Stimulated activated CD4-positive, alpha-beta T cell treated with anti-CD3 and anti-CD28 coated beads, Interleukin-2, amount 100 ng/mL, for 4 hours (primary cell): ENCODE measurements at regions not wholly inside any gene's neighbourhood (a gene's known extent, or its start where the extent isn't known, plus 50 kb on each side); places are given as distances from the start of the nearest gene placed in this dataset.

Experiments
- DNase-seq: peaks from one replicate; pipeline ENCODE4 v3.0.0-alpha.2; 2020; ENCODE audit warnings: low read depth

DNA sequence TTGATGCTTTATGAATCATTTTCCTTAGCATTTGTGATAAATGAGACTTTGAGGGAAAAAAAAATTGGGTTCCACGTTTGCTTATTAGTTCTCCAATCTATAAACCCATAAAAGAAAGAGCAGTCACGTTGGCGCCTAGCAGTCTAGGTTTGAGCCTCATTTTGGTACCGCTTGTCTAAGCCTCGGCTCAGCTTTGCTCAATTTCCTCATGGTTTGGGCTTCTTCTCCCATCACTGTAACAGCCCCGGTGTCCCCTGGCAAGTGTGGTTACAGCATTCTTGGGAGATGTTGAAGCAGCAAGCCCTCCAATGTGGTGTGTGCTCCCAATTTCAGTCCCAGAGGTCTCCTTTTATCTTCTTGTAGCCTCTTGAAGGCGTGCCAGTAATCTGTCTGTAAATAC is 578.4 kb downstream of the CDK5RAP2 start:
- DNase-seq: no peak

GRCh38 chr9:119998614-119999013 is 581.4 kb downstream of the CDK5RAP2 start:
- DNase-seq: no peak

DNA sequence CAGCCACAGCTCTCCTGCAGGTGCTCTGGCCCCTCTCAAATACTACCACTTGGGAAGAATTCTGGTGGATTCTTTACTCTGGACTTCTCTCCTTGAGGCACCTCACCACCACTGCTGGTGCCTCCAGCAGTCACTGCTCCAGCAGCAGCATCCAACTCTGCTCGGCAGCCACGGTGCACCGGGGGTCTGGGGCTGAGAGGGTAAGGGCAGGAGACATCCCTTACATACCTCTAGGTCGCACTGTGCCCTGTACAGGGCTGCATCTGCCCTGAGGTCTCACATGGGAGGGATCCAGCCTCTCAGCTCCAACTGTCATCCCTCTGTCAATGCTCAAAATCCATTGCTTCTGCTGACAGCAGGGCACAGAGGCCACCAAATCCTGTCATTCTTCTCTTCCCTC is 588.2 kb downstream of the CDK5RAP2 start:
- DNase-seq: no peak

GRCh38 chr9:119986713-119987112 is 593.3 kb downstream of the CDK5RAP2 start:
- no peak for DNase-seq

- no peak for DNase-seq
Measured at GRCh38 chr9:119986205-119986604, 593.8 kb downstream of the CDK5RAP2 start.

DNA sequence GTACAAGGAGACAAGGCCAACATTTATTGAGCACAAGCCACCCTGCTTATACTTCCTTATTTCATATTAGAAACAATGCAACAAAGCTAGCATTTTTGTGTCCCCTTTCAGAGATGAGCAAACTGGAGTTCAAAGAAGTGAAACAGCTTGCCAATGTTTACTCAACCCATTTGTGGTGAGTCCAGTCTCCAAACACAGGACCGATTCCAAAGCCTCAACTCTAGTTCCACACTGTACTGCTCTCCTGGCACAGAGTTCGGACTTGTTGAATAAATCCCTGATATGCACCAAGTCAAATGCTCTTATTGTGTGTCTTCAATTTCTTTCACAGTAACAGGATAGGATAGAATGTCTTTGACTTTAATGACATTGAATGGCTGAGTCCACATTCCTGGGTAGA is 604.8 kb upstream of the BRINP1 start:
- no peak for DNase-seq

DNA sequence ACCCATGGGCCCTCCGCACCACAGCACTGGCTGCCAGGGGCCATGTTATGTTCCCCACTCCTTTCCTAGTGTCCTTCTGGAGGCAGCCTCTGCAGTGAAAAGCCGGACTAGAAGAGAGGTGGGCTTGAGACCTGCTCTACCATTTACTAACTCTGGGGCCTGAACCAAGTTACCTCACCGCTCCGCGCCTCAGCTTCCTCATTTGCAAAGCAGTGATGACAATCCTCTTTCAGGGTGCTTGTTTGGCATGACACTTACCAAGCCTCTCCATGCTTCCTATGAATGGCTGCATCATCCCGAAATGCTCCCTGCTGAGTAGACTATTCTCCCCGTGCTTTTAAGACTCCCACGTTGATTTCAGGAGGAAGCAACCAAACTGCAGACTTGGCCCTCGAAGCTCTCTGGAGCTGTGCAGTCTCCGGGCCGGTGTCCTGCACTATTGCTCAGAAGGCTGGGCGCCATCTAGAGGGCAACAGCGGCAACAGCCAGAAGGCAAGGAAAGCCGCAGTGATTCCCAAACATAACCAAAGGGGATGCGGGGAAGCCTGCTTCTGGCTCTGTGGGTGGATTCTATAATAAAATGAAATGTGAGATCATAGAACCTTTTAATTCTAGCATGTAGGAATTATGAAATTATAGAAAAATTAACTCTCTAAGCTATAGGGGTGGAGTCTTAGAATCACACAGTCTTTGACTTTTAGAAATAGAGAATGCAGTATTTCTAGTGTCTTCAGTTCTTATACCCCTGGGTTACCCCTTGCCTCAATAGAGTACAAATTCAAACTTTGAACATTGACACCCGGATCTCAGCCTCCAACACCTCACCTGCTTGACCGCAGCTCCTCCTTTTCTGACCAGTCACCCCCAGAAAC is 599.8 kb upstream of the BRINP1 start:
- DNase-seq: peak; percentile 3

- DNase-seq: no peak
Measured at GRCh38 chr9:119967867-119968535, 598.8 kb upstream of the BRINP1 start.

GRCh38 chr9:119963798-119964372 is 594.6 kb upstream of the BRINP1 start:
- DNase-seq: no peak

DNA sequence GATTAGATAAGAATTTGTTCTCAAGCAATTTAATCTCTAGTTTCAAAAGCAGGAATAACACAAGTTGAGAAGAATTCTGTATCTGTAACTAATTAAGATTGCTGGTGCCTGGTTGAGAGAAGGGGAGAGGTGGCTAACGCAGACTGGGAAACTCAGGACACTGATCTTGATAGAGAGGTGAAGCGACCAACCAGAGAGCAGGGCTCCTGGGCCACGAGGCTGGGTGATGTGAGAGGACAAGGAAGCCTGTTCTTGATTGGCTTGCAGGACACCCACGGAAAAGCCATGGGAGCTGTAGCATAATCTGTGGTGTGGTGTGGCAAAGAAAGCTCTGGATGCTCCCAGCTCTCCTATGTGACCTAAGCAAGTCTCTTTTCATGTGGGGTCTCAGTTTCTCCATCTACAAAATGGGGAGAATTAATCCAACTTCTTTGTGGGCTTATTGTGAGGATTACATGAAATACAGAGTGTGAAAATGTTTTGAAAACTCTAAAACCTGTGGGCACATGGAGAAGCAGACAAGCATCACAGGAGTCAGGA is 594.1 kb upstream of the BRINP1 start:
- no peak for DNase-seq

DNA sequence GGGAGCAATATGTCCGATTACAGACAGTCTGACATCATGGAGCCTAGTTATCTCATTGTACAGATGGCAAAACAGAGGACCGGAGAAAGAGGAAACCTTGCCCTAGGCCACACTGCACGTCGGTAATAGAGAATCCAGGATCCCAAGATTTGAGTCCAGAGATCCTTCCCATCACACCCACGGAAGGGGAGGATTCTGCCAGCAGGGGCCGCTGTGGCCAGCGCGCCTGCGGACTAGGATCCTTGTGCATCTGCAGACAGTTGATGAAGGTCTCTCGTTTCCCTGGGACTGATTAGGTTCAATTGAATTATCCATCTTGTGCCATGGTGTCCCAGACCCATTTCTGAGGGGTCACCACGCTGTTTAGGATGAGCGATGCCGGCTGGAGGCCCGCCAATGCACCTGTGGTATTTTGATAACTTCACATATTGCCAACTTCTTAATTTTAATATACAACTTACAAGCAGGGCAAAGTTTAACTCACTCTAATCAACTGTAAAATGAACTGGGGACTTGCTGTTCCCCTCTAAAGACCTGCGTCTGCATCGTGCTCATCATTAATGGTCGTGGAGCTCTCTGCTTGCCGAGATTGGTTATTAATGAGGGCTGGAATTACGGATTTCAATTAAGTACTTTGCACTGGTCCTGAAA is 592.7 kb upstream of the BRINP1 start:
- no peak for DNase-seq

- DNase-seq: no peak
Measured at GRCh38 chr9:119959846-119960545, 590.8 kb upstream of the BRINP1 start.

- DNase-seq: no peak
Measured at GRCh38 chr9:119956111-119956510, 586.9 kb upstream of the BRINP1 start.

DNA sequence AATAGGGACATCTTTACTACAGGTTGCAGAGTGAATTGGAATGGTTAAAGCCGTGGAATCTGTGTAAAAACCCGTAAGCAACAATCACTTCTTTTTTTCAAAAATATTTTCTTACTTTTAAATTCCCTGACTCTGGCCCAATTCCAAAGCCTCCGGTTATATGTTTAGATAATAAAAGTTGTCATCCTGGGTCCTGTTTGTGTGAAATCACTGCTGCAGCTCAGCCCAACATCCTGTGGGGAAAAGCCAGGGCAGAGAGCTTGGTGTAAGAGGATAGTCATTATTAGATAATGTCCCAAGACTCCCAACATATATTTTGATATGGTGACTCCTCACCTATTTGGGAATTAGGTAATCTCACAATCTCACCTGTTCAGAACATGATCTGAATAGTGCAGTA is 586.0 kb upstream of the BRINP1 start:
- DNase-seq: no peak

DNA sequence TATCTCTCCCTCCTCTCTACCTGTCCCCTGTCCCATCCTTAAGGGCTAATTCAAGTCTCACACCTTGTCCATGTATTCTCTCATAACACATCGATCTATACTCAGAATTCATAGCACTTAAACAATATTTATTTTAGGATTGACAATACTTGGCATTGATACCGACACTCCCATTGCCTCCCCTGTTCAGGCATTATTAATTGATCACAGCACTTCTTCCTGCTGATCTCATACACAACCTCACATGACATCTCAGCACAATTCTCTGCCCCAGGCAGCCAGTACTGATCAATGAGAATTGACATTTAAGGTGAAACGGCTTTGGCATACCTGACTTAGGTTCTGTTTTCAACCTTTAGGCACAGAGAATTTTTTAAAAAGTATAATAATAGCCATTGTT is 582.4 kb upstream of the BRINP1 start:
- no peak for DNase-seq

DNA sequence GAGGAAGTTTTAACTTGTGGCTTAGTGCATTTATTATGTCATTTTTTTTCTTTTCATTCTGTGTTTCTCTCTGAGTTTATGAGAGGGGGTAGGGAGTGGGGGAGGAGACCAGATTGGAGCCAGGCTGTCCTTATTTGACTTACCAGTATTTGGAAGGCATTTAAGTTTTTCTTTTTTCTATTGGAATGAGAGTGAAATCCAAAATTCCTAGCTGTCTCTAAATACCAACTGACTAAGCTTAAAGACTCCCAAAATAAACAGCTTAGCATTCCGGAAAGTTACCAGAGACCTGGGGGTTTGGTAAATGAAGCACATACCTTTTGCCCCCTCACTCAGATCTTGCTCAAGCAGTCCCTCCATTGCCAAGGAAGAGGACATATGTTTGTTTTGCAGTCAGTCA is 581.9 kb upstream of the BRINP1 start:
- DNase-seq: no peak

DNA sequence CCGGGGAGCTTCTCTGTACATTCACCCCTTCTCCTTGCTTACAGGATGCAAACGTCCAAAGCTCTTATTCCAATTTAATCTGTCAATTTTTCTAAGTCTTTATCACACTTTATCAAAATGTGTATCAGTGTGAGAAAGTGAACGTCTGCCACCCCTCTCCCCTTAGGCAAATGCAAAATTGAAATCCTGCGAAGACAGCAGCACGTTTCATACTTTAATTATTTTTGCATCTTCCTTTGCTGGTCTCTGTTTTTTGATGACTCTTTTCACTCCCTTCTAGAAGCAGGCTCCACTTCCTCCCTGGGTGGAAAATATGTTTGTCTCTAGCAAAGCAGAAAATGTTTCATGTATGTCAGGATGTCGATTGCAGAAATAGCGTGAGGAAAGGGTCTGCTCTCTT is 576.5 kb upstream of the BRINP1 start:
- no peak for DNase-seq

DNA sequence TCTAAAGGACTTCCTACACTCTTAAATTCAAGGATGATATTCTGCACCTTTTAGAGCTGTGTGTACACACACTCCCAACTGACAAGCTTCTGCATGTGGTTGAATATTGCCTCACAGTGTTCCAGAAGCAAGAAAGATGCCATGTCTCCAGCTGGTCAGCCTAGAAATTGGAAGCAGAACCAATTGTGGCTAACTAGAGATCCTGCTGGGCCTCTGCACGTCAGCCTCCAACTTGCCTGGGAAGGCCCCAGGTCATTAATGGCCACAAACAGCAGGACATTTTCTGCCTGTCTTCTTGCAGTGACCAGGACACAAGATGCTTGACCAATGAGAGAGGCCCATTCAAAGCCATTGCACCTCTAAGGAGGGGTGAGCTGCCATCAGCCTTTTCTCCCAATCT is 571.9 kb upstream of the BRINP1 start:
- no peak for DNase-seq

DNA sequence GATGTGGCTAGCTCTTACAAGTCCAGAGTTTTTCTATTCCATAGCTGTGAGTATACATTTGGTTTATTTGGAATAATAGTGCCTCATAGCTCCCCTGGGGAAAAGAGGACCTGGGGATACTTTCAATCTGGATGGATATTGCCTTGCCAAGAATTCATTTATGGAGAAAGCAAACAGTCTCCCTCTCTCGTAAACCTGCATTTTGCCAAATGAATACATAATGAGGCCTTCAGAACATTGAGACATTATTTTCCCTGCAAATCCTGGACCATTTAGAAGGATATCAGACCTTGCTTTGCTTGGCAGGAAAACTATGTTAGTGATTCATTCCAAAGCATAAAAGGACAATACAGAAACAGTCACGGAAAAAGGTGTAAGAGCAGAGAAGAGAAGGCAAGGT is 569.6 kb upstream of the BRINP1 start:
- no peak for DNase-seq

GRCh38 chr9:119934497-119934896 is 565.3 kb upstream of the BRINP1 start:
- DNase-seq: no peak

DNA sequence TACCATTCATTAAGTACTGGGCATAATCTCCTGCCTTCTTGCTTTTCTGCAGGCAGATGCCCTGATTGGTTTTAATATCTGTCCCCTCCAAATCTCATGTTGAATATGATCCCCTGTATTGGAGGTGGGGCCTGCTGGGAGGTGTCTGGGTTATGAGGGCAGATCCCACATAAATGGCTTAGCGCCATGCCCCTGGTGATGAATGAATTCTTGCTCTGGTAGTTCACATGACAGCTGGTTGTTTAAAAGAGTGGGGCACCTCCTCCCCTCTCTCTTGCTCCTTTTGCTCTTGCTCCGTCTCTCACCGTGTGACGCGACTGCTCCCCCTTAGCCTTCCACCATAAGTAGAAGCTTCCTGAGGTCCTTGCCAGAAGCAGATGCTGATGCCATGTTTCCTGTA is 564.0 kb upstream of the BRINP1 start:
- no peak for DNase-seq

GRCh38 chr9:119924736-119925135 is 555.5 kb upstream of the BRINP1 start:
- DNase-seq: no peak
